NCI-H345 treated with DMSO at 0.1 percent for 48 hours (cell line): ENCODE measurements at regions not wholly inside any gene's neighbourhood (a gene's known extent, or its start where the extent isn't known, plus 50 kb on each side); places are given as distances from the start of the nearest gene placed in this dataset.

Experiments
- DNase-seq: peaks from one replicate; lab custom pipeline; 2025; ENCODE audit not compliant: unreplicated experiment; lab: John Stamatoyannopoulos, UW

- no peak for DNase-seq
Observed at GRCh38 chr3:107943786-107944523, 146.9 kb downstream of the CD47 start.

DNA sequence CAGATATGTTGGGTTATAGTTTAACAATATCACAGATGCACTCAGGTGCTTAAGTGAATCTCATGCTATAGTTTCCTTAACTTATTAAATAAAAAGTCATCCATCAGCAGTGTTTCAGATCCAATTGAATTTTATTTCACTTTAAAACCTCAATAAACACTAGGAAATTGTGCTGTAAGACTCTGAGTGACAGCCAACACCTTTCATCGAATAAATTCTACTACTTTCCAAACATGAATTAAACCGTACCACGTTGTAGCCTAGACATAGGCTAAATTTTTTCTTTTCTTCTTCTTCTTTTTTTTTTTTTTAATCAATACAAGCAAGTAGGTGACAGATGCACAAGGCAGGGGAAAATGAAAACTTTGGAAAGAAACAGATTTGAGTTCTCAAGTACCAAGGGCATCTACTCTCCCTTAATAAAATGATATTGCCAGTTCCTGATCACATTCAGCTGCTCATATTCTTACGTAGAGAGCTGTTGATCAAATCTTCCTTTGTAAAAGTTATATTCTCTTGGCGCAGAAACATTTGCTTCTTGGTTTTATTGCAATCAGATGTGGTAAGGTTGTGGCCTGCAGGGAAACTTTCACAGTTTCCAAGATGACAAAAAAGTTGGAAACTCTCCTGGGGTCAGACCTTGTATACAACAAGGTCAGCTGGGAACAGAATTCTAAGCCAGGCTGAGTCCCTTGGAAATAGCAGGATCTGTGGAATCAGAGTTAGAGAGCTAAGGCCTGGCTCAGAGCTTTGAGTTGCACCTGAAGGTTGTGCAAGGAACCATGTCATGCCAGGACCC is 147.7 kb downstream of the CD47 start:
- DNase-seq: no peak

DNA sequence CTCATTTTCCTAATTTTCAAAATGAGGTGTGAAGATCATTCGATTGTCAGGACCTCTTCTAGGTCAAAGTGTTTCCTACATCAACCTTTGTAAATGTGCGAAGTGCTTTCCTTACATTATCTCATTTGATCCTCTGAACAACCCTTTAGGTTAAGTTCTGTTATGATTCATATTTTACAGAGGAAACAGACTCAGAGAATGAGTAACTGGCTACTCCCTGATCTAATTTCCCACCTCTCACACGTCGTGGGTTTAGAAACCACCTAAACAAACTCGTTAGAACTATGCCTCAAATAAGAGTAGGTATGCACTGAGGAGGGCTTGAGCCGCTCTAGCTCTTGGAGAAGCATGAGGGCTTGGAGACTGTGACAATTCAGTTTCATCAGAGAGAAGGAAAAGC is 148.6 kb downstream of the CD47 start:
- DNase-seq: no peak

DNA sequence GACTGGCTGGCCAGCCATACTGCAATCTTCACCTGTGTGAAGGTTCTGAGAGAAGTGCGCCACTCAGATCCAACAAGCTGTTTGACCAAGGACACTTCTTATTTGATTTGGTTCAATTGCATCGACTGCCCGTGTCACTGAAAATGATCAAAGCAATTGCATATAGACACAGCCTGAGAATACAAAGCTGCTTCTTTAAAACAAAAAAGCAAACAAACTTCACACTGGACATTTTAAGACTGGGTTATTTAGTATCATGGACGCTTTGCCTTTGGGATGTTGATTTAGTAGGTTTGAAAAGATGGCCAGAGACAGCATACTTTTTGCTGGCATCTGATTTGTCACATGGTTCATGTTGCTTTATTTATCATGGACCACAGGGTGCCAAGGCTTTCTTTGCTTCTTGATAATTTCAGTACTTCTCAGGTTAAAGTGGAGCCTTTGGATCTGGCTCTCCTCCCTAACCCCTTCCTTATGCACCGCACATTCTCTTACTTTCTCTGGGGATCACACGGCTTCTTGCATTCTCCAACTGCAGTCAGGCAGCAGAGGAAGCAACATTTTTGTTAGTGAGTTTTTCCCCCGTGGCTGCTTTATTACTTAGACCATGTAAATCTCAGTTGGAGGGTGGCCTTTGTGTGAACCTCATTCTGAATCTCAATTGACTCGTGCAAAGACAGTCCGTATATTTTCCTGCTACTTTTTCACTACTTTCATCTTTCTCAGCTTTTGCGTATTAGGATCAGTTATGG is 151.0 kb downstream of the CD47 start:
- DNase-seq: no peak

- no peak for DNase-seq
Observed at GRCh38 chr3:107938143-107938542, 152.7 kb downstream of the CD47 start.

DNA sequence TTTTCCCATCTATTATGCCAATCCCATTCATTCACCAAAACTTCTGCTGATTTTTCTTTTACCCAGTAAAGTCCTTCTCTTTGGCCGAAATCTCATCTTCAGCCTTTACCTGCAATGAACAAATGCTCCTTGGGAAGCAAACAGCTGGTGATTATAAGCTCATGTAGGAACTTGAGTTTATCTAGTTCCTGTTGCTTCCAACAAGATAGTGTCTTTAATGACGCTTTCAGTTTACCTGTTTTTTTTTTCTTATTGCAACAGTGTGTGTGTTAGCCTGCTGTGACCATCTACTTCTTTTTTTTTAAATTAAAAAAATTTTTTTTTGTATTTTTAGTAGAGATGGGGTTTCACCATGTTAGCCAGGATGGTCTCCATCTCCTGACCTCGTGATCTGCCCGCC is 156.0 kb downstream of the CD47 start:
- no peak for DNase-seq

GRCh38 chr3:107933450-107933849 is 157.4 kb downstream of the CD47 start:
- no peak for DNase-seq

- no peak for DNase-seq
Observed at GRCh38 chr3:107931326-107931725, 159.5 kb downstream of the CD47 start.

DNA sequence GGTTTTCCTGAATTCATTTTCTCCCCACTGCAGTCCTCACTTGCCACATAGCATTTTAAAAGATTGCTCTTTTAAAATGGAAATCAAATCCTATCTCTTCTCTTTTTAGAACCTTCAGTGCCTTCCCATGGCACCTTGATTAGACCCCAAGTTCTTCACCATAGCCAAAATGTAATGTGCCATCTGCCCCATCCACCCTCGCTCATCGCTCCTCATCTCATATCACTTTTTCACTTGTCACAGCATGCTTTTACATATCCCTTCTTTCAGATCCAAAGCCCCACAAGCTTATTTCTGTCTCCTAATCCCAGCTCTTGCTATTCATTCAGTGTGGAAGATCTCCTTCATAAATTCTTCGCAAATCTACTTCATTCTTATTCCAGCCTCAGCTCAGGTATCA is 161.7 kb downstream of the CD47 start:
- DNase-seq: no peak

- no peak for DNase-seq
Observed at GRCh38 chr3:107928084-107928445, 162.8 kb downstream of the CD47 start.

DNA sequence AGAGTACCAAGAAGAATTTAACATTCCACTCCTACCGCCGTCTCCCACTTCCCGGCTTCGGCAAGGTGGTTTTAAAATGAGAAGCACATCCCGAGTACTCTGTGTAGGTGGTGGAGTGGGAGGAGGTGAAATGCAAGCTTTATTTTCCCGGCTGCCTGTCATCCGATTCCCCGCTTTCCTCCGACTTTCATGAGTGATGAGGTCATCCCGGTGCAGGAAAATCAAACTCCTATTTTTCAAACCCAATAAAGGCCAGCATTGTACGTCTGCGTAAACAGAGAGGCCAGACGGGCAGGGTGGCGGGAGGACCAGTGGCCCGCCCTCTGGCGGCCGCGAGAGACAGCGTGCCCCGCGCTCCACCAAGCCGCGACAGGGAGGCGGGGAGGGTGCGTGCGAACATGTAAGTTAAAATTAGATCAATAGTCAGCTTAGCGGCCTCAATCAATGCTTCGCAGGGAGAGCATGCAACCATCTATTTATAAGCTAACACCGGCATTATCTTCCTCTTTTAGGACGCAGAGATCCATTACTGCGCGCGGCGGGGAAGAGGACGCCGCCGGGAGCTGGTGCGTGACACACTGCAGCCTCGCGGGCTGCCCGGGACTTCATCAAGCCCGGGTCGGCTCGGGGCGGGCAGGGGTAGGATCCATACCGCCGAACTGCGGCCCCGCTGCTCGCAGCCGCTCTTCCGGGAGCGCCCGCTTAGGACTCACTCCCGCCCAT is 163.3 kb downstream of the CD47 start:
- DNase-seq: peak; percentile 17

DNA sequence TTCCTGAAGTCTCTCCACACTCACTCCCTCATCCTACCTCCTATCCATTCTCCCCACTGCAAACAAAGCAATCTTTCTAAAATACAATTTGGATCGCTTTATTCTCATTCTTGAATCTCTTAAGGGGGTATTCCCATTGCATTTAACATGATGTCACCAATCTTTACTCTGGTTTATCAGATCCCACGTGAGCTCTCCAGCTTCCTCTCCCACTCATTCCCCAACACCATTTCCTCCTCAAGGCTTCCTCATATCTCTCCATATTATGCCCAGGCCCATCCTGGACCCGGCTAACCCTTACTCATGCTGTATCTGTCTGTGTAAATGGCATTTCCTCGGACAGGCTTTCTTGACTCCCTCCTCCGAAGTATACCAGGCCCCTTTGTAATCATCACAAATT is 165.0 kb downstream of the CD47 start:
- DNase-seq: no peak

DNA sequence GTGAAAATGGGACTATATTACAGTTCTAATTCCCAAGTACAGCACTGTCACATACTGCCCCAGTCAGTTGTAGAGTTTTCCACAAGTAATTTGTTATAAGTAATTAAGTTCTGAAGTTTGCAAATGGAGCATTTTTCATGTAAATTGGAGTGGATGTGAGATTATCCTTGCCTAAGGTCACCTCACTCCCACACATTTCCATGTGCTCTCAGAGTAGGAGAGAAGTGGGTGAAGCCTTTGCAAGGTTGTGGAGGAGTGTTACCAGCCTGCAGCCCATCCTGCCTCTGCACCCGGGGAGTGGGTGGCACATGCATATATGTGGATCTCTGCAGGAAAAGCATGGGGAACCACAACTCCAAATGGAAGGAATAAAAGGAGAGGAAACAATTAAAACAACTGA is 169.8 kb downstream of the CD47 start:
- DNase-seq: no peak

DNA sequence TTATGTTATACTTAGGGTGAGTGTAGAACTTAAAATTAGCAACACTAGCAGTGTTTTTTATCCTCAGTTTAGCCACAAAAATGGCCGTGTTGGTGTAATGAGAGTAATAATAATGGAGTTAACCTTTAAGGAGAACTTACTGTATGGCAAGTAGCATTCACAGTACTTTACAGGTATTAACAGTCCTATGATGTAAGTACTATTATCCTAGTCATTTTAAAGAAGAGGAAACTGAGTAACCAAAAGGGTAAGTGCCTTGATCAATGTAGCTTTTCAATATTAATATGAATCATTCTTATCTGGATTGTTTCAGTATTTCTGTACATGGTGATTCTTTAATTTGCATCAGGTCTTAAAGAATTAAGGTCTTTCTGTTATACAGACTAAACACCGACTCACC is 170.3 kb downstream of the CD47 start:
- DNase-seq: no peak

GRCh38 chr3:107919239-107919638 is 171.6 kb downstream of the CD47 start:
- no peak for DNase-seq

GRCh38 chr3:107916171-107916570 is 174.7 kb downstream of the CD47 start:
- no peak for DNase-seq

DNA sequence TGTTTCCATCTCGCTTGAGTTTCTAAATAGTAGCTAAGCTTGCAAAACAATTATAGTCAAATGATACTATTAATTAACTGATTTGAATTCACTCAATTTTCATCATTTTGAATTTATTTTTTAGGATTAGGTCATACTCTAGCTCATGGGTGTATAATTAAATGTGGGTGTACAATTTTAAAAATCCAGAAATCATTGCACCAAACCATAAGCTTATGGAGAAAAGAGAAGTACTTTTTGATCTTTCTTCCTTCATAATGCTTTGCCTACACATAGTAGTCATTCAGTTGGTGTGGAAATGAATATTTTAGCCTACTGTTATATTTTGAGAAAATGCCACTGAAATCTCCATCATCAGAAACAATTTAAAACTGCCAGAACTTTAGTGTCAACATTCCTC is 175.1 kb downstream of the CD47 start:
- DNase-seq: no peak

GRCh38 chr3:107913701-107914100 is 177.1 kb downstream of the CD47 start:
- no peak for DNase-seq

- no peak for DNase-seq
Observed at GRCh38 chr3:107911337-107912000, 179.4 kb downstream of the CD47 start.

GRCh38 chr3:107910713-107911259 is 180.0 kb downstream of the CD47 start:
- DNase-seq: no peak
